HEK293 (cell line): ENCODE measurements at regions not wholly inside any gene's neighbourhood (a gene's known extent, or its start where the extent isn't known, plus 50 kb on each side); places are given as distances from the start of the nearest gene placed in this dataset.

Source experiments
- MEIS1 ChIP-seq: sonication (generic); formaldehyde crosslinking; IDR thresholded peaks from 2 replicates; pipeline ENCODE4 v1.8.1; 2022; ENCODE audit warnings: missing genetic modification reagents, mild to moderate bottlenecking, borderline replicate concordance
- RBAK ChIP-seq: fragments of 450-650 bp; formaldehyde crosslinking; IDR thresholded peaks from 2 replicates; pipeline ENCODE4 v1.5.1; 2016; ENCODE audit warnings: missing biosample characterization, missing genetic modification characterization
- TRIM28 ChIP-seq: IDR thresholded peaks from 2 replicates; pipeline ENCODE4 v1.6.1; 2011; ENCODE audit warnings: low read length, control low read depth, borderline replicate concordance
- ZNF24 ChIP-seq: fragments of 450-650 bp; formaldehyde crosslinking; IDR thresholded peaks from 2 replicates; pipeline ENCODE4 v1.5.1; 2016; ENCODE audit warnings: missing biosample characterization, missing genetic modification characterization
- ZNF423 ChIP-seq: fragments of 450-650 bp; formaldehyde crosslinking; IDR thresholded peaks from 2 replicates; pipeline ENCODE4 v1.5.1; 2016; ENCODE audit warnings: missing biosample characterization, missing genetic modification characterization
- TF ChIP-seq, protein P1 (sequence below): fragments of 450-650 bp; formaldehyde crosslinking; IDR thresholded peaks from 2 replicates; pipeline ENCODE4 v1.5.1; 2016; ENCODE audit warnings: missing biosample characterization, missing genetic modification characterization

DNA sequence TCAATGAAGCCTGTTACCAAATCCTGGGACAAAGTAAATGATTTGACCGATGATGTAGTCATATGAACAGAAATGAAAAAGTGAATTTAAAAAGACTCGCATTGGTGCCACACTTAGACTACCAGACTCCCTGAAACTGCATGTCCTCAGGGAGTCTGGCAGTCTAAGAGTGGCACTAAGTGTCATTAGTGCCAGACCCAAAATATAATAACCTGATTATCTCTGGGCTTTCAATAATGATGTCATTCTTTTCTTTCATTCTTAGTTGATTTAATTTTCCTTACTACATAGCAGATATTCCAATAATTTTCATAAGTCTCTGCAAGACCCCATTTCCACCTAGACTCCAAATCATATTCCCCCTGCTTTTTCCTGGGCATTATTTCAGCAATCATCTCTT, 59.0 kb downstream of the OR2K2 start:
- TF ChIP-seq, protein P1, sequence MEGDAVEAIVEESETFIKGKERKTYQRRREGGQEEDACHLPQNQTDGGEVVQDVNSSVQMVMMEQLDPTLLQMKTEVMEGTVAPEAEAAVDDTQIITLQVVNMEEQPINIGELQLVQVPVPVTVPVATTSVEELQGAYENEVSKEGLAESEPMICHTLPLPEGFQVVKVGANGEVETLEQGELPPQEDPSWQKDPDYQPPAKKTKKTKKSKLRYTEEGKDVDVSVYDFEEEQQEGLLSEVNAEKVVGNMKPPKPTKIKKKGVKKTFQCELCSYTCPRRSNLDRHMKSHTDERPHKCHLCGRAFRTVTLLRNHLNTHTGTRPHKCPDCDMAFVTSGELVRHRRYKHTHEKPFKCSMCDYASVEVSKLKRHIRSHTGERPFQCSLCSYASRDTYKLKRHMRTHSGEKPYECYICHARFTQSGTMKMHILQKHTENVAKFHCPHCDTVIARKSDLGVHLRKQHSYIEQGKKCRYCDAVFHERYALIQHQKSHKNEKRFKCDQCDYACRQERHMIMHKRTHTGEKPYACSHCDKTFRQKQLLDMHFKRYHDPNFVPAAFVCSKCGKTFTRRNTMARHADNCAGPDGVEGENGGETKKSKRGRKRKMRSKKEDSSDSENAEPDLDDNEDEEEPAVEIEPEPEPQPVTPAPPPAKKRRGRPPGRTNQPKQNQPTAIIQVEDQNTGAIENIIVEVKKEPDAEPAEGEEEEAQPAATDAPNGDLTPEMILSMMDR (tag by site-specific recombination), result no peak
- TF ChIP-seq RBAK (tag by site-specific recombination), result no peak
- no peak for TF ChIP-seq TRIM28
- no peak for TF ChIP-seq ZNF24 (tag by site-specific recombination)
- TF ChIP-seq MEIS1 (CRISPR knock-in tag), result no peak
- TF ChIP-seq ZNF423 (tag by site-specific recombination), result no peak
